HuH-7 (cell line): ENCODE measurements at regions not wholly inside any gene's neighbourhood (a gene's known extent, or its start where the extent isn't known, plus 50 kb on each side); places are given as distances from the start of the nearest gene placed in this dataset.
"Not testable (repeated sequence)": the region's sequence is repeated elsewhere in the genome, so short reads cannot be mapped to it uniquely, and the experiment has no call there.

Experiments
- DNase-seq: peaks from one replicate; pipeline ENCODE4 v3.0.0; 2011; ENCODE audit warnings: low spot score

DNA sequence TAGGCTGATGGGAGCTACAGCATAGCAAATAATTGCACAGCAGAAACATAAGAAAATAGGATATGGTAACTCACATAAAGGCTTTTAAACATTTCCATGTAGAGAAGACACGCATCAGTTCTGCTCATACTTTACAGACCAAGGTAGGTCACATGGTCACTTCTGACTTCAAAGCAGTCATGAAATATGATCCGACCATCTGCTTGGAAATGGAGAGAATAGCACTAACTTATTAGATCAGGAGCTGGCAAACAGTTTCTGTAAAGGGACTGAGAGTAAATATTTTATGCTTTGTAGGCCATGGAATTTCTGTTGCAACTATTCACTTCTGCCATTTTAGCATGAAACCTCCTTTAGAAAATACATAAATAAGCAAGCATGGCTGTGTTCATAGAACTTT lies 936.6 kb upstream of the FANCL start:
- no peak for DNase-seq

DNA sequence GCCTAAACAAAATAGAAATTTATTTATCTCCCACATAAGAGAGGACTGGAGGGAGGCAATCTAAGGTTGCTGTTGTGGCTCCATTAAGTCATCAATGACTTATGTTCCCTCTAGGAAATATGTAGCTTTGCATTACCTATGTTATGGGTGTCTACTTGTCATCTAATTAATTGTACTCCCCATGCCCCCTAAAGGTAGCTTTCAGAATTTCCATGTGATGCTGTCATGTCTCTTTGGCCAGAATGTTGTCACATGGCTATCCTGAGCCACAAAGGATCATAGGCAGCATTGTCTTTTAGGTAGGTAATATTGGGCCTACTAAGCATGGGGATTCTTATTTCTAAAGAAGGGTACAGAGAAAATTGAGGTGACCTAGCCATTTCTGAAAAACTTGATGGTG lies 935.6 kb upstream of the FANCL start:
- no peak for DNase-seq

DNA sequence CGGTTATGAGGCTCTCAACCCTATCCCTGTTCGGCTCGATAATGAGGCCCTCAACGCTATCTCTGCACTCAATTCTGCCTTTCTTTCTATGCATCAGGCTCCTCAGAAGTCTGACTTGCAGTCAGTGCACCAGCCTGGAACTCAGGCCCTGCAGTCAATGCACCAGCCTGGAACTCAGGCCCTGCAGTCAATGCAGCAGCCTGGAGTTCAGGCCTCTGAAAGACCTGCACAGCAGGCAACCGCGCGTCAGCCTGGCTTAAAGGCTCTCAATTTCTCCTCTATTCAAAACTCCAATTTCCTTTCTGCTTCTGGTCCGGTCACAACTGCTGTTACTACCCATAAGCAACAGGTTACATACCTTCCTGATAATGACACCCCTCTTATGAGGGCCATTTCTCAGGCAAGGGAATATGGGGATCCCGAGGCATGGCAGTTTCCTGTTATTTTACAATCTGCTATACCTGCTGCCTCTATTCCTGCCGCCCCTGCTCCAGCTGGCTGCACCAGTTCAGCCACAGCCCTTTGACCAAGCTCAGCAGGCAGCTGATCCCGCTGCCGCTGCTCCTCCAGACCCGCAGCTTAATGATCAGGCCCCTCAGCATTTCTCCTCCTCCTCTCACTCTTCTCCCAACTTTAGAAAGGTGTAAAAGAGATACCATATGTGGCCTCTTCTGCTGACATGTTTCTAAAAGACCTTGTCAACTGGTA lies 933.6 kb upstream of the FANCL start:
- DNase-seq, result no peak

DNA sequence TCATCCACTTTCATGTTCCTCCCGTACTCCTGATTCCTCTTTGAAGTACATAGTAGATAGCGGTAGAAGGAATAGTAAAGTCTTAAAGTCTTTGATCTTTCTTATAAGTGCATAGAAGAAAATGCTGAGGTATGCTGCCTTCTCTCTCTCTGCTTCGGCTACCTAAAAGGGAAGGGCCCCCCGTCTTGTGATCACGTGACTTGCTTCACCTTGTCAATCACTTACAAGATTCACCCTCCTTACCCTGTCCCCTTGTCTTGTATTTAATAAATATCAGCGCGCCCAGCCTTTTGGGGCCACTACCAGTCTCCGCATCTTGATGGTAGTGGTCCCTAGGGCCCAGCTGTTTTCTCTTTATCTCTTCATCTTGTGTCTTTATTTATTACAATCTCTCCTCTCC lies 932.2 kb upstream of the FANCL start:
- no peak for DNase-seq

DNA sequence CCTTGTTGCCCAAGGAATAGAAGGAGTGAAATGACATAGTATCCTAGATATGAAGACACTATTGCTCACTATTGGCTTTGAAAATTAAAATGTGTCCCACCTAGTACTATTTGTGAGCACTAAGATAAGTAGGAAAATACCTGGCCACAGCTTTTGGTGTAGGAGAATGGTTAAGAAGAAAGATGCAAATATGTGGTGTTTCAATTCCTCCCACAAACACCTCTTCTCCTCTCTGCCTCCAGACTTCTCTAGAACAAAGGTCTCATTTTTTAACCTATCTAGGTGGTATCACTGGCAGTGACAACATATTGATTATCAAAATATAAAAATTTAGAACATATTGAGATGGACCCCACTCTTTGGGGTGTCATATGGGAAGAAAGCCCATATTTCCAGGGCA lies 929.9 kb upstream of the FANCL start:
- no peak for DNase-seq

DNA sequence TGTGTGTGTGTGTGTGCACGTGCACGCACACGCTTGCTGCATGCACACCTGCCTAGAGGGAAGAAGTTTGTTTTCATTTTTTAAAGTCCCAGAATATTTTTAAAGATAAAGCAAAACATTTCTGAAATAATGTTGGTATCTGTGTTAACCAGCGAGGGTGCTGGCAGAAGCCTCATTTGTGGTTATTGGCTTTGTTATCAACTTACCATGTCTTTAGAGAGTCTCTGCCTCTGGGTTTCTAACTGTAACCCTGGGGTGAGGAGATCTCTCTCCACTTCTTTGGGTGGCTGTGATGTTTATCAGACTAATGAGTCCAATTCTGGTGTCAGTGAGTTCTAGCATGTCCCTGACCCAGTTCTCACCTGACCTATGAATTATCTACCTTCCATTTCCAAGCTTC lies 927.6 kb upstream of the FANCL start:
- DNase-seq, result no peak

DNA sequence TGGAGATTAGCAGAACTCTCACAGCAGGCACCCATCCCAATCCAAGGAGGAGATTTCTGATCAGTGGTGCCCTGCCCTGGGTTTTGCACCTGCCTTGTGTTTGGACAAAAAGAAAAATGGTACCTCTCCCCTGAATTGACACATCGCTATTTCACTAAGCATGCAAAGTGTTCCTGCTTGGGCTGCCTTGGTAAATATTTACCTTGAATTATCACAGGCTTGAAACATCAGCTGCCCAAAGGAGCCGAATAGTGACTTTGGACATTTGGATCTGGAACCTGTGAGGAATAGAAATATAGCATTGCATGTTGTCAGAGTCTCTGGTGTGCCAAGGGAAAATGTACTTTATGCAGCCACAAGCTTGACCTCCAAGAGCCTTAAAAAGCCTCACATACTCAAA lies 926.4 kb upstream of the FANCL start:
- DNase-seq, result no peak

DNA sequence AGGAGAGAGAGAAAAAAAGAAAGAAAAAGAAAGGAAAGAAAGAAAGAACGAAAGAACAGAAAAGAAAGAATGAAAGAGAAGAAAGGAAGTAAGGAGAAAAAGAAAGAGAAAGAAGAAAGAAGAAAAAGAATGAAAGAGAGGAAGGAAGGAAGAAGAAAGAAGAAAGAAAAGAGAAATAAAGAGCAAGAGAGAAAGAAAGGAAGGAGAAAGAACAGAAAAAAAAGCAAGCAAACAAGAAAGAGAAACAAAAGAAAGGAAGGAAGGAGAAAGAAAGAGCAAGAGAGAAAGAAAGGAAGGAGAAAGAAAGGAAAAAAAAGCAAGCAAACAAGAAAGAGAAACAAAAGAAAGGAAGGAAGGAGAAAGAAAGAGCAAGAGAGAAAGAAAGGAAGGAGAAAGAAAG lies 916.8 kb upstream of the FANCL start:
- not testable (repeated sequence) for DNase-seq

DNA sequence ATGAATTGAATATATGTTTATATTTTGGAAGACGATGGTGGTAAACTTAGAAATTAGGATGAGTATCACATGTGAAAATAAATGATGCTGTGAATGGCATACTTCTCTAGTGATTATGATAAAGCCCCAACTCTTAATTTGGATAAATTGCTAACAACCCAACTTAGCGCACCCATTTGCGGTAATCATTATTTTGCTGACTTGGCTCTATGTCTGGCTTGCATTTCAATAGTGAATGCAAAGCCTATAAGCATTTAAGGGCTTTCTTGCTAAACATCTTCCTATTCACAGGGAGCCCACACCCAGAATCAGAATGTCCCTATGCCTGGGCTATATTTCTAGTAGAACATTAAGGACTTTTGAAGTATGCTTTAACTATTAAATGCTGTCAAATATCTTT lies 910.7 kb upstream of the FANCL start:
- DNase-seq, result no peak

DNA sequence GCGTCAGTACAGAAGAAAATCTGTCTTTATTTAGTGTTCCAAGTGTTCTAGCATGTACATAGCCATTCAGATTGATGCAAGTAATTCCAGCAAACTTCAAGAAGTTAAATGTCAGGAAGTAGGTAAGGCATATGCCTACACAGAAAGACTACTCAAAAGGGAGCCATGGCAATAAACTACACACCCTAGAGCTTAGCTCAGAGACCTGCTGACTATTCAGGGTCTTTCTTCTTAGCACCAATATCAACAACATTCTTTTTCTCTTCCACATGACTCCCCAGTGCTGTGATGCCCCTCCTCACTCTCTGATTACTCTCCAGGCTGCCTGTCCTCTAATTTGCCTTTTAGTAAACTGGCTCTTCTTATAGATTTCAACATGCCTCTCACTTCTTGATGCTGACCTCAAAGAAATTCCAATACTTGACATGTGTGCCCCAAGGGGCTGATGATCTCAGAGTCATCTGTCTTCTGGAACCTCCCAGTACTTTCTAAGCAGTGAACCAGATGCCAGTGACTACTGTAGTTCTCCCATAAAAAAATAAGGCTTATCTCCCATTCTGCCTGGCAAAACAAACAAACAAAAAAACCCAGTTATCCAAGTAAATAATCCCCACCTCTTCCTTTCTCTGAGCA lies 909.2 kb upstream of the FANCL start:
- no peak for DNase-seq

DNA sequence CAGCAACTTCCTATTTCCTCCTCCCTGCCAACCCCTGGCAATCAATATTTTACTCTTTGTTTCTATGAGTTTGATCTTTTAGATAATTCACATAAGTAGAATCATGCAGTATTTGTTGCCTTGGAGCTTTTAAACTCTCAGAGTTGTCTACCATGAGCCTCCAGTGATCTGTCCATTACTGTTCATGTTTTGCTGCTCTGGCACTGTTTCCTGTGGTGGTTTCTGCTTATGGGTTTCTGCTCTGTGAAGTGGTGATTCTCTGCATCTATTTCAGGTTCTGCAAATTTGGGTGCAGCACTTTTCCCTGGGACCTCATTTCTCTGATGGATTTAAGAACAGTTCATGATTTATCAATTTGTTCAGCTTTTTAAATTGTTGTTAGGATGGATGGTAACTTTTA lies 908.1 kb upstream of the FANCL start:
- DNase-seq, result no peak

DNA sequence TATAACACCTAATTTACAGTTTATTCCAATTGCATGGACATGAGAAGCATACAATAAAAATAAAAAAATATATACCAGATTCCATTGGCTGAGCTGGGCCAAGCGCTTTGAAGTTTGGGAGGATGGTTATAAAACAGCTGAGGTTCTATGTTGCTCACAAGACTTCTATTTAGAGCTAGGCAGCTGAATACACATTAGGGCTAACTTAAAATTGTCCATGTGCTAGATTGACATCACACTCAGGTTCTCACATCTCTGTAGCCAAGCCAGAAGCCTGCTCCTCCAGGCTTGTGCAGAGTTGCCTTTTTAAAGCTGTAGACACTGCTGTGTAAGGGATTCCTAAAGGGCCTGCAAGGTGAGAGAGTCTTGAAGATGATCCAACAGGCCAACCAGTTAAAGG lies 871.1 kb upstream of the FANCL start:
- no peak for DNase-seq

DNA sequence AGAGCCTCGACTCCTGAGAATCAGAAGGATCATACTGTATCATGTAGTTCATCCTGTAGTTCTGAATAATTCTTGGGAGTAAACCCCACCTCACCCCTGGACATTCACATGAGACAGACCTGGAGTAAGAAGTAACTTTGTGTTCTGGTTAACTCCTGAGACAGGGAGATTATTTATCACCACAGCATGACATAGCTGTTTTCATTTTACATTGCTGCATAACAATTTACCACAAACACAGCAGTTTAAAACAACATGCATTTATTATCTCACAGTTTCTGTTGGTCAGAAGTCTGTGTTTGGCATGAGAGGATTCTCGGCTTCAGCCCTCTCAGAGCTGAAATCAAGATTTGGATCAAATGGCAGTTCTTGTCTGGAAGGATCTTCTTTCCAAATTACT lies 855.8 kb upstream of the FANCL start:
- no peak for DNase-seq

DNA sequence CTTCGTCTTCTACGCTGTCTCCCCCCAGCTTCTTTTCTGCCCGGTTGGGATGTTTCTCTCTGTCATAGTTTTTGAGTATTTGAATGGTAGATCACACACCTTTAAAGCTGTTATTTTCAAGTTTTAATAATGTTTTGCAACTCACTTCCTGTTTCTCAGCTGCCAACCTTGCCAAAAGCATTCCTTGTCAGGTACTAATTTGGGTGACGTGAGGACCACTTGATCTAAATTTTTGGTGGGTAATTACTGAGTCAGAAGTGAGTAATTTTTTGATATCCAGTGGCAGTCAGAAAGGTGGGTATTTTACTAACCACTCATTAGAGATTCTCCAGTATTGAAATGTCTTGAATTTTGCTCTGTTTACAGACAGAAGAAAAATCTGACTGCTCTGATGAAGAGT lies 852.4 kb upstream of the FANCL start:
- no peak for DNase-seq

DNA sequence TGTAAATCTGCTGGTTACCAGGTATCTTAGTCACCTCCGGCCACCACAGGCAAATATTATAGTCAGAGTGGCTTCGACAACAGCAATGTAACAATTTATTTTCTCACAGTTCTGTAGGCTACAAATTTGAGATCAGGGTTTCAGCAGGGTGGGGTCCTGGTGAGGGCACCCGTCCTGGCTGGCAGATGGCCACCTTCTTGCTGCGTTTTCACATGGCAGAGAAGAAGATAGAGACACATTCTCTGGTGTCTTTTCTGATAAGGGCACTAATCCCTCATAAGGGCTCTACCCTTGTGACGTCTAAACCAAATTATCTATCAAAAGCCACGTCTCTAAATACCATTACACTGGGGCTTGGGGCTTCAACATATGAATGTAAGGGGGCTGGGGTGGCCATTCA lies 843.2 kb upstream of the FANCL start:
- no peak for DNase-seq

DNA sequence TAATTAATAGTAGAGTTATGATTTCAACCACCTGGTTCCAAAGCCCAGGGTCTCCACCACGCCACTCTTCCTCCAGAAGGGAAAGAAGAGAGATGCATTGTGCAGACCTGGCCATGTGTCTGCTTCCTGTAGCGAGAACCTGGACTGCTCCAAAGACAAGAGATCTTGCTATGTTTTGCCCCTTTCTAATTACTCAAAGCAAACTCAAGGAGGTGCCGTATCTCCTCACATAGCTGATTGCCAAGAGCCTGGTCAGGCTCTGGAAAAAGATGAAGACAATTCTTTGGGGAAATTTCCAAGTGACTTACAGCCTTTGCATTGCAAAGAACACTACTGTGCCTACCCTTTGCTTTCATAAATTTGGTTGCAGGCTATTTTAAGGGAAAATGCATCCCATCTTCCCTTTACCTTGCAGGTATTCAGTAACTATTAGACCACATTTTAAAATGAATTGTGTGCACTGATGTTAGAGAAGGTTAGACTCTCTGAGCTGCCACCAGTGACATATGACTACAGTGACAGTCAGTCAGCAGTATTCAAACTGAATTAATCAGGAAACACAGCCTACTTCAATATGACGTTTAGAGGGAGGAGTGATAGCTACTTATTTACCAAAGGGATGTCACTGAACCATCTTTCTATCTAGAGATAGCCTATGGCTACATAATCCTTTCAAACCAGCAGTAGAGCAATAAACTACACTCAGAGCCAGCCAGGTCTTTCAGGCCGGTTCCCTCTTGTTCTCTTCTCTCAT lies 842.1 kb upstream of the FANCL start:
- DNase-seq, result no peak

DNA sequence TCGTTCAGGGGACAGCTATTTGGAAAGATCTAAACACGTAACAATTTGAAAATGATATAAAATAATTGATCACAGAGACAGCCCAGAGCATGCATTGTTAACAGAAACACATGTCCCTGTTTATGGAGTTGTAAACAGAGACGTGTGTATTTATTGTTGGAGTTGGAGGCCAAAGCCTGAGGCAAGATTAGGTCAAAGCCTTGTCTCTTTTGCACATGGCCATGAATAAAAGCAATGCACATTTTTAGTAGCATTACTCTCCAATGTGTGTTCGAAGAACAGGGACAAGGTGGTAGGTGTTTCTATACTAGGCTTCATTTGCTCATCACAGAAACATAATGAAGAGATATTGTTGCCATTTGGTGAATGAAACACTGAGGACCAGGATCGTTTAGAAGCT lies 841.5 kb upstream of the FANCL start:
- DNase-seq, result no peak

DNA sequence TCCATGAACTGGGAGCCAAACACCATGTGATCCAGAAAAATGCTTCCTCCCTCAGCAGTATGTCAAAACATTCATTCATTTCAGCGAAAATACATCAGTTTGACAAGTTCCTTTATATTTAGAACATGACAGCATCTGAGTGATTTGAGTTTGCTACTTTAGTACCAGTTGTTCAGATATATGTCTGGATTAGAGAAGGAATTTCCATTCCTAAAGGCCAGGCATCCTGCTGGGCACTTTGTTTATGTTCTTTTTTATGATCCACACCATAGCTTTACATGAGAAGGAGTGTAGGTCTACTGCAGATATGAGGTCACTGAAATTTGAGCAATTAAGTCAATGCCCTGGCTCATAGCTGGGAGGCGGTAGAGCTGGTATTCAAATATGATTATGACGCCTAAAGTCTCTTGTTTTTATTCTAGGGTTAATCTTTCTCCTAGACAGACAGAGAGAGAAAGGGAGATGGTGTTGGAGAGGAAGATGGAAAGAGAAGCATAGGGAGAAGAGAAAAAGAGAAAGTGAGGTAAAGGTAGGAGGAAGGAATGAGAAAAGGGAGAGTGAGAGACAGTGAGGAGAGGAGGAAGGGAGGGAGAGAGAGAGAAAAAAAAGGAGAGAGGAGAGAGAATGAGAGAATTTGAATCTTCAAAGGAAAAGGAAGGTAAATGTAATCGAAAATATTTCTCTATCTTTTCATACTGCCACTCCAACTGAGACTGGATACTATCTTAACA lies 839.5 kb upstream of the FANCL start:
- no peak for DNase-seq

DNA sequence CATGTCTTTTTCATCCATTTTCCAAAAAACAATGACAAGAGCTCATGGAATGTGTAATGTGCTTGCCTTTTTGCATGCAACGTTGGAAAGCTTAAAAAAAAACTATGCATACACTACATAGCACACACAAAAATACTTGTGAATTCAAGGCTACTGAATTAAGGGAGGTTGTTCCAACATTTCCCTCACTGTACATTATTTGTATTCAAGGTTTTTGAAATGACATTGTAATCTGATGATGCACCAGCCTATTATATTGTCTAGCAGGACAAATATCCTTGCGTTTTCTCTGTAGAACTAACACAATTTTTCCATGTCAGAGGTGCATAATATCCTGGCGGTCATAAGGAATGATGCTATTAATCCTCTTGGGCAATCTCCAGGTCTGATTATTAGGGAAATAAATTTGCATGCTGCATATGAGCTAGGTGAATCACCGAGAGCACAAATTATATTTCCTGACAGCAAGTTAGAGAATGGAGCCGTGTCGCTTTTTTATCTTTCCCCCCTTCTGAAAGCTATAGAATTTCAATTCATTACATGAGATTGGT lies 836.9 kb upstream of the FANCL start:
- no peak for DNase-seq

DNA sequence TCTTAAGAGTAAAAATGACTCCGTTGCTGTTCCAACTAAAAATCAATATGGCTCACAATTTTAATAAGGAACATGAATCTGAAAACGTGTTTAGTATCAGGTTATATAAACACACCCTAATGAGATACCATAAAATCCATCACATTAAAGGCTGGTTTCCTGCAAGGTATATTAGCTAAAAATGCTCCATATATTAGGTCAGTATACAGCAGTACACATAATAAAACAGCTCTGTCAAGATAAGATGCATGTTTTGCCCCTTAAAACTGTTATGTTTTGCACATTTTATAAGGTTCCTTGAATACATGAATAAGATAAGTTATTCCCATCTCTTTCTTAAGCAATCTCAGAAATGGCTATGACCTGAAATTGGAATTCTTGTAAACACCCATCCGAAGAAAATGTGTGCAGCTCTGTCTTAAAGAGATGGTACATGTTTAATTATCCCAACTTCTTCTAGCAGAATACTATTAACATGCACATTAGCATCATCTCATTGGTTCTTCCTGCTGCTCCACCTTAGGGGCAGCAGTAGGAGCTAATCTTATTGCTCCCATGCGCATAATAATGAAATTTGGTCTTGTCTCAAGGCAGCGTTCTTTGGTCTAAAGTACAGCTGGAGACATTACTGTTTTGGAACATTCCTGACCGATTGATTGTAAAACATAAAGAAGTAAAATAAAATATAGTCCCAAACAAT lies 836.1 kb upstream of the FANCL start:
- no peak for DNase-seq

DNA sequence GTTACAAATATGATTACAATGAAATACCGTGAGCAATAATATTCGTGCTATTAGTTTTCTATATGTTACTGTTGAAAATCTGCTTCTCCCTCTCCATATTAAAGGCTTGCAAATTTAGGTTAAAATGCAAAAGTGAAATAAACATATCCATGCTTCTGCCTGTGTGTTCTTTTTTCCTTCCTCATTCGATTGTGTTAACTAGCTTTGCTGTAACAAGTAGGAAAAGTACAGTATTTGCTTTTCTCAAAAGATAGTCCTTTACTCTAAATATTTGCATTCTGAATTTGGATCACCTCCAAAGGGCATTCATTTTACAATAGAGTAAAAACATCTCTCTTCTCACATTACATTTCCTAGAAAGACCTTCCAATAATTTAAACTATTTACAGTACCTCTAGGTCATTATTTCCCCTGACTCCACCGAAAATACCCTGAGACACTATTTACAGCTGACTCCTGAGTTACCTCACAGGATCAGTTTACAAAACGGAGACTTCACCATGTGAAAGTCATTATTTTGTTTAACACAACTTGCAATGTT lies 835.0 kb upstream of the FANCL start:
- DNase-seq, result no peak

DNA sequence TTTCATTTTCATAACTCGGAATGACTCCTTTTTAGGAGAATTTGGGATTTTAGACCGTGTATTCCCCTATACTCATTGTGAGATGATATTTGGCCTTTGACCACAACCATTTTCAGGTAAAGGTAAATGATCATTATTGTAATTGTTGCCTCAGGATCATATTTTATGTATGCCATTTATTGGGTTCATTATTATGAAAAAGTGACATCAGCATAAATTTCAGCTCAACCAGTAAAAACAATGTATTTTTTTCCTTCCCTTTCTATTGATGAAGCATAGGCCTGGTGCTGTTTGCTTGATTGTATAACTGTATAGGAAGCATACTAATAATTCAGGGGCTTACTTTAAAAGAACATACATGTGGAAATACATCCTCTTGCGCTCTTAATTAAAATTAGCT lies 832.9 kb upstream of the FANCL start:
- no peak for DNase-seq
